AG04449 (cell line): ENCODE measurements at regions not wholly inside any gene's neighbourhood (a gene's known extent, or its start where the extent isn't known, plus 50 kb on each side); places are given as distances from the start of the nearest gene placed in this dataset.

Experiments used
- CTCF ChIA-PET: fragments of 350-600 bp; formaldehyde crosslinking; extraction: SDS; loops from one replicate; lab custom pipeline; 2021; ENCODE audit warnings: antibody characterized with exemption; lab: Yijun Ruan, JAX
- POLR2A ChIA-PET: fragments of 400-600, 350-600 bp; formaldehyde crosslinking; extraction: SDS; loops from one replicate; lab custom pipeline; 2020; ENCODE audit warnings: antibody characterized with exemption, inconsistent platforms; lab: Yijun Ruan, JAX
- DNase-seq: peaks from one replicate; pipeline ENCODE4 v3.0.0-alpha.2; 2010; ENCODE audit warnings: low read depth, low spot score
- H3K4me3 ChIP-seq: 2 replicates; pipeline ENCODE4 v1.5.1; 2011; ENCODE audit warnings: low read depth, mild to moderate bottlenecking, control low read depth, low read length
- TF ChIP-seq, protein P1 (sequence below): IDR thresholded peaks from one replicate; pipeline ENCODE4 v1.5.1; 2011; ENCODE audit warnings: mild to moderate bottlenecking, moderate library complexity, low read length, control low read depth, inconsistent platforms; ENCODE audit not compliant: insufficient read depth; ENCODE audit errors: missing control alignments

DNA sequence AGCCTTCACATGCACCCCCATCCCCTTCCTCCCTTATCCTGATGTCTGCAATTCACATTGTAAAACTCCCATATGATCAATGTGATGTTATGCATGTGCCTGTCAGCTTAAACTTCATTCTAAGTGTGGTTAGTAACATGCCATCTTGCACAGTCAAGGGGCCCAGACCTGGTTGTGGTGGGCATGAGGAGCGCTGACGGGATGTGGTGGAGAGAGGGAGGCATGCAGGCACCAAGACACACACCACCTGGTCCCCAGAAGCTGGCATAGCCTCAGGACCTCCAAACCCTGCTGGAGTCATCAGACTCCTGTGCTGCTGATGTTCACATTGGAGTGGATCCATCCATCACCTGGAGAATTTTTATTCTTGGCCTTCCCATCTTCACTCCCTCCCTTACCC, 90.5 kb upstream of the ABCC4 start:
- ChIA-PET POLR2A (no interaction called here), CTCF (interaction anchor here (0.9 to 49.3 kb wide), 2 partner anchors 12 to 198 kb away, joined by 5 to 1369 read pairs; no protein-coding TSS in a partner anchor)

DNA sequence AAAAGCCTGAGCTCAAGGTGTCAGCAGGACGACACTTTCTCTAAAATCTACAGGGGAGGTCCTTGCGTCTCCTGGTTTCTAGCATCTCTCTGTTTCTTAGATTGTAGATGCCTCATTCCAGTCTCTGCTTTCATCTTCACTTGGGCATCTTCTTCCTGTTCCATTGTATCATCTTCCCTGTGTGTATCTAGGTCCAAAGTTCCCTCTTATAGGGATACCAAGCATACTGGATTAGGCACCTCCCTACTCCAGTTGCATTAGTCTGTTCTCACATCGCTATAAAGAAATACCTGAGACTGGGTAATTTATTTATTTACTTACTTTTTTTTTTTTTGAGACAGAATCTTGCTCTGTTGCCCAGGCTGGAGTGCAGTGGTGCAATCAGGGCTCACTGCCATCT, 91.3 kb upstream of the ABCC4 start:
- TF ChIP-seq, protein P1, sequence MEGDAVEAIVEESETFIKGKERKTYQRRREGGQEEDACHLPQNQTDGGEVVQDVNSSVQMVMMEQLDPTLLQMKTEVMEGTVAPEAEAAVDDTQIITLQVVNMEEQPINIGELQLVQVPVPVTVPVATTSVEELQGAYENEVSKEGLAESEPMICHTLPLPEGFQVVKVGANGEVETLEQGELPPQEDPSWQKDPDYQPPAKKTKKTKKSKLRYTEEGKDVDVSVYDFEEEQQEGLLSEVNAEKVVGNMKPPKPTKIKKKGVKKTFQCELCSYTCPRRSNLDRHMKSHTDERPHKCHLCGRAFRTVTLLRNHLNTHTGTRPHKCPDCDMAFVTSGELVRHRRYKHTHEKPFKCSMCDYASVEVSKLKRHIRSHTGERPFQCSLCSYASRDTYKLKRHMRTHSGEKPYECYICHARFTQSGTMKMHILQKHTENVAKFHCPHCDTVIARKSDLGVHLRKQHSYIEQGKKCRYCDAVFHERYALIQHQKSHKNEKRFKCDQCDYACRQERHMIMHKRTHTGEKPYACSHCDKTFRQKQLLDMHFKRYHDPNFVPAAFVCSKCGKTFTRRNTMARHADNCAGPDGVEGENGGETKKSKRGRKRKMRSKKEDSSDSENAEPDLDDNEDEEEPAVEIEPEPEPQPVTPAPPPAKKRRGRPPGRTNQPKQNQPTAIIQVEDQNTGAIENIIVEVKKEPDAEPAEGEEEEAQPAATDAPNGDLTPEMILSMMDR = no peak
- no peak for DNase-seq
- CTCF ChIA-PET = interaction anchor here (0.9 to 49.3 kb wide), 2 partner anchors 12 to 199 kb away, joined by 5 to 1369 read pairs; no protein-coding TSS in a partner anchor
- POLR2A ChIA-PET = no interaction called here
- no peak overlapping the region for H3K4me3 ChIP-seq

More for the DNA sequence above, 90.5 kb upstream of the ABCC4 start:
- no peak overlapping the region for H3K4me3 ChIP-seq
- DNase-seq = no peak
- TF ChIP-seq, protein P1 = no peak

DNA sequence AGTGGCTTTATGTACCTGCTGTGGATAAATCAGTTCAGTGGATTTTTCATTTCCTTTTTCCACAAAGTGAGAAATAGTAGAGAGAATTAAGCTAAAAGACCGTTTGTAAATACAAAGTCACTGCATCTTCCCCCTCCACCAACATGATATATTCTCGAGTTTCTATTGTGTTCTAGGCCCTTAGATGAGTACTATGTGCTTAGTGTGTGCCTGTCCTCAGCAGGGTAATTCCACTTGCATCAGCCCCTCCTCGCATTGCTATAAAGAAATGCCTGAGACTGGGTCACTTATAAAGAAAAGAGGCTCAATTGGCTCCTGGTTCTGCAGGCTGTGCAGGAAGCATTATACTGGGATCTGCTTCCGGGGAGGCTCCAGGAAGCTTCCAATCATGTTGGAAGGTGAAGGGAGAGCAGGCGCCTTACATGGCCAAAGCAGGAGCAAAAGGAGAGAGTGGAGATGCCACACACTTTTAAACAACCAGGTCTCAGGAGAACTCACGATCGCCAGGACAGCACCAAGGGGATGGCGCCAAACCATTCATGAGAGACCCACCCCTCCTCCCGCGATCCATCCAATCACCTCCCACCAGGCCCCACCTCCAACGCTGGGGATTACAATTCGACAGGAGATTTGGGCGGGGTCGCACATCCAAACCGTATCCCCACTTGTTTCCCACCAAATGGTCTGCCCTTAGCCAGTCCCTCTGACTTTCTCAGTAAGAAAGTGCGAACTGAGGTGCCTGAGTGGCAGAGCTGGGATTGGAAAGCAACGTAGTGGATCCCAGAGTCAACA, 102.3 kb upstream of the ABCC4 start:
- DNase-seq = no peak
- CTCF ChIA-PET = interaction anchor here (0.6 to 49.3 kb wide), 40 partner anchors 9 to 968 kb away, joined by 3 to 1369 read pairs (median 6); no protein-coding TSS in a partner anchor
- POLR2A ChIA-PET = interaction anchor here (1.0 kb wide), 1 partner anchor 214 kb away, joined by 3 read pairs; no protein-coding TSS in a partner anchor
- TF ChIP-seq, protein P1 = no peak
- H3K4me3 ChIP-seq = peak overlapping the region; percentile 58

DNA sequence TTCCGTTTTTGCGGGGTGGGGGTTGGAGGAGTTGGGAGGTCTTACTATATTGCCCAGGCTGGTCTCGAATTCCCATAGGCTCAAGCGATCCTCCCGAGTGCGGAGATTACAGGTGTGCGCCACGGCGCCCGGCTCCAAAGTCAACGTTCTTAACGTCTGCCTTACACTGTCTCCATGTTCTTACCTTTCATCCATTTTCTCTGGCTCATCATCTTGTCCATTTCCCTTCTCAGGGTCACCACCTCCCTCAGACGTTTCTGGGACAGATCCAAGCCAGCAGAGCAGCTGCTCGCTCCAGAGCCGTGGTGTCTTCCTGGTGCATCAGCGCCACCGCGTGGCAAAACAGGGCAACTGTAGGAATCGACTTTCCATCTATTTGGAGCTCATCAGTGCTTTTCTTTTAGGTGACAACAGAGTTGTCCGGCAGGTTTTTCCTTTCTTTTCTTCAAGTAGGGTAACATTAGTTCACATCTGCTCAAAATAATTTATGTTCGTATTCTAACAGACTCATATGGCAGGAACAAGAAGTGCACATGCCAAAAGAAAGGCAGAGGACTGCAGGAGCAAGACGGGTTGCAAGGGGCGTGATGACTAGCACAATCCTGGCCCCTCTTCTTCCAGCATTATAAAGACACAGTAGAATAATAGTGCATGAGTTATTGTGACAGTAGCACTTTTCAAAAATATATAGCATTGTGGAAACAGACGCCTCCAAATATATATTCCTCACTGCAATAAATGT, 103.1 kb upstream of the ABCC4 start:
- ChIA-PET POLR2A (interaction anchor here (1.0 kb wide), 1 partner anchor 215 kb away, joined by 3 read pairs; no protein-coding TSS in a partner anchor), CTCF (interaction anchor here (0.6 to 49.3 kb wide), 55 partner anchors 8 to 968 kb away, joined by 3 to 1369 read pairs (median 4); no protein-coding TSS in a partner anchor)
- H3K4me3 ChIP-seq = peak overlapping the region; percentile 58
- TF ChIP-seq, protein P1 = peak; percentile 89
- peak; percentile 4 for DNase-seq

DNA sequence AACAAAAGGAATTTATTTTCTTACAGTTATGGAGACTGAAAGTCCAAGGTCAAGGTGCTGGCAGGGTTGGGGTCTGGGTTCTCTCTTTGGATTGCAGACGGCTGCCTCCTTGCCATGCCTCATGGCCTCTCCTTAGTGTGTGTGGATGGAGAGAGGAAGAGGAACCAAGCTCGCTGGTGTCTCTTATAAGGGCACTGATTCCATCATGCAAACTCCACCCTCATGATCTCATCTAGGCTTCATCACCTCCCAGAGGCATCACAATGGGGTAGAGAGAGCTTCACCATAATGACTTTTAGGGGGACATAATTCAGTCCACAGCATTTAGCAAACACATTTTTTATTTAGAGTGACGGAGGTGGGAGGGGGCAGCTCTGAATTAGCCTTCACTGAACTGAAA, 104.9 kb upstream of the ABCC4 start:
- TF ChIP-seq, protein P1 = no peak
- H3K4me3 ChIP-seq = no peak overlapping the region
- POLR2A ChIA-PET = no interaction called here
- CTCF ChIA-PET = interaction anchor here (0.8 to 49.3 kb wide), 13 partner anchors 12 to 750 kb away, joined by 3 to 1369 read pairs (median 17); no protein-coding TSS in a partner anchor
- DNase-seq = no peak
